AG04449 (cell line): ENCODE measurements at regions not wholly inside any gene's neighbourhood (a gene's known extent, or its start where the extent isn't known, plus 50 kb on each side); places are given as distances from the start of the nearest gene placed in this dataset.

Source experiments
- CTCF ChIA-PET: fragments of 350-600 bp; formaldehyde crosslinking; extraction: SDS; loops from one replicate; lab custom pipeline; 2021; ENCODE audit warnings: antibody characterized with exemption; lab: Yijun Ruan, JAX
- POLR2A ChIA-PET: fragments of 400-600, 350-600 bp; formaldehyde crosslinking; extraction: SDS; loops from one replicate; lab custom pipeline; 2020; ENCODE audit warnings: antibody characterized with exemption, inconsistent platforms; lab: Yijun Ruan, JAX
- DNase-seq: peaks from one replicate; pipeline ENCODE4 v3.0.0-alpha.2; 2010; ENCODE audit warnings: low read depth, low spot score
- H3K4me3 ChIP-seq: 2 replicates; pipeline ENCODE4 v1.5.1; 2011; ENCODE audit warnings: low read depth, mild to moderate bottlenecking, control low read depth, low read length
- CTCF ChIP-seq: IDR thresholded peaks from one replicate; pipeline ENCODE4 v1.5.1; 2011; ENCODE audit warnings: mild to moderate bottlenecking, moderate library complexity, low read length, control low read depth, inconsistent platforms; ENCODE audit not compliant: insufficient read depth; ENCODE audit errors: missing control alignments

- TF ChIP-seq CTCF: no peak
- DNase-seq: no peak
- ChIA-PET POLR2A (no interaction called here), CTCF (interaction anchor here (2.7 kb wide), 1 partner anchor 10 kb away, joined by 11 read pairs; no protein-coding TSS in a partner anchor)
- H3K4me3 ChIP-seq: no peak overlapping the region
Measured at GRCh38 chr1:29859126-29859525, 622.8 kb downstream of the PTPRU start.

- CTCF ChIA-PET: interaction anchor here (2.7 kb wide), 1 partner anchor 9 kb away, joined by 11 read pairs; no protein-coding TSS in a partner anchor
- DNase-seq: no peak
- POLR2A ChIA-PET: no interaction called here
- TF ChIP-seq CTCF: no peak
- H3K4me3 ChIP-seq: no peak overlapping the region
Measured at GRCh38 chr1:29858646-29859045, 622.3 kb downstream of the PTPRU start.

GRCh38 chr1:29856340-29857114 is 620.2 kb downstream of the PTPRU start:
- CTCF ChIA-PET: interaction anchor here (1.1 kb wide), 1 partner anchor 620 kb away, joined by 4 read pairs; the partner anchor contains the start of gene PTPRU
- no peak for TF ChIP-seq CTCF
- DNase-seq: no peak

GRCh38 chr1:29855561-29856160 is 619.3 kb downstream of the PTPRU start:
- CTCF ChIA-PET: no interaction called here
- no peak for TF ChIP-seq CTCF
- DNase-seq: no peak
- POLR2A ChIA-PET: no interaction called here
- no peak overlapping the region for H3K4me3 ChIP-seq

More at GRCh38 chr1:29856340-29857114, 620.2 kb downstream of the PTPRU start:
- no peak overlapping the region for H3K4me3 ChIP-seq
- POLR2A ChIA-PET: no interaction called here

- ChIA-PET POLR2A (no interaction called here), CTCF (no interaction called here)
- no peak for TF ChIP-seq CTCF
- DNase-seq: no peak
- no peak overlapping the region for H3K4me3 ChIP-seq
Measured at GRCh38 chr1:29854700-29855276, 618.5 kb downstream of the PTPRU start.
